ENCODE measurements at regions not wholly inside any gene's neighbourhood (a gene's known extent, or its start where the extent isn't known, plus 50 kb on each side); places are given as distances from the start of the nearest gene placed in this dataset.
"Not testable (repeated sequence)": the region's sequence is repeated elsewhere in the genome, so short reads cannot be mapped to it uniquely, and the experiment has no call there.

DNA sequence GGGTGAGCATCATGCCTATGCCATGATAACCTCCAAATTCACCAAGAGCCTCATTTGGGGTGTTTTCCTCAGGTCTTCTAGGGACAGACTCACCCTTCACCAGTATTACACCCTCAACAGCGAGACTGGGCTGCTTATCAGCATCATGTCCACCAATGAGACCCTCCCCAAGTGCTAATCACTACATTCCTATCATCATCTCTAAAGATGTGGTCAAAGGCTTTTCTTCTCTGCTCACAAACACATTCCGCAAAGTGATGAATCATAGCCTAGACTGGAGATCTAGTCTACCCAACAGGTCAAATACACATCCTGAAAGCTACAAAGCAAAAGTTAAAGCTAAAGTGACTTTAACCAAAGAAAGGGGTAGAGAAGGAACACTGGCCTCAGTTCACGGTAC, 75.3 kb upstream of the C7orf33 start:
- DNase-seq: no peak

DNA sequence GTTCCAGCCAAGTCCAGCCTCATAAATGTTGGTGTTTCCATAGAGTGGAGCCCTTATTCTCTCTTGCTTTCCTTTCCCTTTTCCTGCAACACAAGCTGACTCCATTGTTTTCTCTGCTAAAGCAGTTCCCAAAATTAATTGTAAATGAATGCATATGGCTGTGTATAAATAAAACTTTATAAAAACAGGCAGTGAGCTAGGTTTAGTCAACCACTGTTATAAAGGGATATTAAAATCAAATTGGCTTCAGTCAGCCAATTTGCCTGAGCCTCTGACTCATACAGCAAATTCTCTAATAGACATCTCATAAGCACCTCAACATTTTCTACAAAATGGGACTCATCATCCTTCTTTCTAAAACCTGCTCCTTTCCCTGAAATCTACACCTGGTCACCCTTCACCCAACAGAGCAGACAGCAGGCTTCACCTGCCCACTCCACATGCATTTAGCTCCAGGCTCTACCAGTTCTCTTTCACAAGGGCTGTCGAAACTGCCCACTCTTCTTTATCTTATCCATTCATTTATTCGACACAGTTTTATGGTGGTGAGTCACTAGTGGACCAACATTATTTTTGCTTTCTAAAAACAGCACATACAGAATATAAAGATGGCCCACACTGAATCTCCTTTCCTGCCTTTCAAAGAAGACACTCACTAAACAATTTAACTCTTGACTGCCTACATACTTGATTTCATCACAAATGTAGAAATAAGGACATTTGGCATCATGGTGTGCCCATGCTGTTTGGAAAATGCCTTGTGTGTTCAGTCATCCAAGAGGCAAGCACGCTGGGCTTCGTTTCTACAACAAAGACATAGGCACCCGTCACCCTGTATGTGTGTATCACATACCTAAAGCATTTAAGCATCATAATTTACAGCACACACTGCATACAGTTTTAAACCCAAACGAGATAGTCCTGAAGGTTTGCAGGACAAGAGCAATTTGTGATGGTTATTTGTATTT, 74.6 kb upstream of the C7orf33 start:
- DNase-seq: no peak

DNA sequence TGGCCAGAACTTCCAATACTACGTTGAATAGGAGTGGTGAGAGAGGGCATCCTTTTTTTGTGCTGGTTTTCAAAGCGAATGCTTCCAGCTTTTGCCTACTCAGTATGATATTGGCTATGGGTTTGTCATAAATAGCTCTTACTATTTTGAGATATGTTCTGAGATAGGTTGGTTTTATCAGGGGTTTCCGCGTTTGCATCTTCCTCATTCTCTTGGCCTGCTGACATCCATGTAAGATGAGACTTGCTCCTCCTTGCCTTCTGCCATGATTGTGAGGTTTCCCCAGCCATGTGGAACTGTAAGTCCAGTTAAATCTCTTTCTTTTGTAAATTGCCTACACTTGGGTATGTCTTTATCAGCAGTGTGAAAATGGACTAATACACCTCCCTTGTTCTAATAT, 71.2 kb upstream of the C7orf33 start:
- DNase-seq: not testable (repeated sequence)

DNA sequence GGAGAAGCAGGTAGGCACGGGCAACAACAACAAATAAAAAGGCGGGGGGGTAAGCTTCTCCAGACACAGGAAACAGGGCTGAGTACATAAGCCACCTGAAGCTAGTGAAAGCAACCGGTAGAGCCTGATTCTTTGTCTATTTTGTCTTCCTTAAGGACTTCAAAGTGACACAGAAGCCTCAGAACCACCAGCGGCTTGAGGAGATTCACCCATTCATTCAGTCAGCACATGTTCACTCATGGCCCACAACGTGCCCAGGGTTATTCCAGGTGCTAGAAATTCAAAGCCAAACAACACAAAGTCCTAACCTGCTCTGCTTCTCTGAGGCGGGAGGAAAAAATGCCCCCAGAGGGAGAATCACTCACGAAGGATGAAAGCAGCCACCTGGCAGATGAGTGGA, 69.3 kb upstream of the C7orf33 start:
- no peak for DNase-seq

DNA sequence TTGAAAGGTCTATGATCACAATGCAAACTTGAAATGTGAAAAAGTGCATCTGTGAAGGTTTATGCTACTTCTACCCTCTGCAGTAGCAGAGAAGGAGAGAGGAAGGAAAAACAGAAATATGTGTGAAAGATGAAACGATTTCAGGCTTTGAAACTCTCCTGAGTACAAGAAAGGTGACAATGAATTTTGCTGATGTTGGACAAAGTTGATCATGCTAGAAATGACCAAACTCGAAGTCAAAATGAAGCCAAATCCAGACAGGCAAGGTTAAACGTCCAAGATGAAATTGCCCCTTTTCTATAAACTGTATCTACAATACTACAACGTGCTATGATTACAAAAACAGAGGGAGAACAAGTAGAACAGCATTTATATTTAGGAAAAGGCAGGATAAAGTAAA, 67.0 kb upstream of the C7orf33 start:
- DNase-seq: no peak

DNA sequence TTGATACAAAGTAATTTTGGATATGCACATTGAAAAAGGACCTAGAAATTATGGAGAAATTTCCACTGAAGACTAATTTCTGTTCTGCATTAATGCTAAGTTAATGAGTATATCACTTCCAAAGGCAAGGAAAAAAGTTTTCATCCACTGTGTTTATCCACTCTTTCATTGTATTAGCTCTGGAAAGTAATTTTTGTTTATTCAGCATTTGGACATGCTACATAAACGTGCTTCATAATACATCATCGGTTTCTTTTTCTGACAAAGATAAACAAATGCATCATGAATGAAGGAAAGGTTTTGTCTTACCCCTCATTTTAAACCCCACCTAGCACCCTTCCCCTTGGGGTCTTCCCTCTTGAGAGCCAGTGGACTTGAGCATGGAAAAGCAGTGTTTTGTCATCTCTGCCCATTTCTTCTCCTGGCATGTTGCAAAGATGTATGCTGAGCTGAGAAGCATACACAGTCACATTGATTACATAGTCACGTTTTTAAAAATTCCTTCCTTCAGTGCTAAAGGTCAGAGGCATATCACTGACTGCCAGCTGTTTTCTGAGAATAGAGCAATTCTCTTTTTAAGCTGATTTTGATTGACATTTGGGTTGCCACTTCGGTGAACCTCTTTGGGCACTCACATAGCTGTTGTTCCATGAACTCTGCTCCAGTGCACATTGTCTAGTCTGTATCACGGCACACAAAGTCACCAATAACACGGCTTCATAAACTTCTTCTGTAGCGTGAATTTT, 65.9 kb upstream of the C7orf33 start:
- DNase-seq: no peak

DNA sequence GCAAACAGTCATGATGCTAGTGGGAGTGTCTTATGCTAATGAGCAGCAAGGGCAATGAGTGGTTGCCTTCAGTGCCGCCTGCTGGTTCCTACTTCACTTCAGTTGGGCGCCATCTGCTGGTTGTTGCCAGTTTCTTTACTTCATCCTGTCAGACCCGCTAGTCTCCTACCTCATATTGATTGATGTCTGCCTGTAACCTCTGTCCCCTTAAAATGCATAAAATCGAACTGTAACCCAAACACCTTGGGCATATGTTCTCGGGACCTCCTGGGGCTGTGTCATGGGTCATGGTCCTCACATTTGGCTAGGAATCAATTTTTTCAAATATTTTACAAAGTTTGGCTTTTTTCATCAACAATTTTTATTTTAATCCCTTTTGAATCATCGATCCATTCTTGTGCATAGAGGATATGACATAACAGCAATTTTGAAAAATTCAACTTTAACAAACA, 62.8 kb upstream of the C7orf33 start:
- DNase-seq: peak; percentile 92

DNA sequence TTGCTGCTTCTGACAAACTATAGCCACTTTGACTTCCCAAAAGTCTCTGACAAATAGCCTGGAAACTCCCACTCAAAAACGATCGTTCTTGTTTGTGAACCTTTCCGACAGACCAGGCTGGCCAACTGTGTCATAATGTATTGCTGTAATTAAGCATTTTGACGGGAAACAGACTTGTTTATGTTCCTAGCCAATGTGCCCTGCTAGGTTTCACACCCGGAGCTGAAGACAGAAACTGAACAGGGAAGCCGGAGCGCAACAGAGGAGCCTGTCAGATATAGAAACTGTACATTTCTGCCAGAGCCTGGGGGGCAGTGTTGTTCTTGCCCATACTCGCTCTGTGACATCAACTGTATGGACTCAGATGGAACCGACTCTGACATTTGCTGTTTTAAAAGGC, 55.3 kb upstream of the C7orf33 start:
- peak; percentile 38 for DNase-seq

DNA sequence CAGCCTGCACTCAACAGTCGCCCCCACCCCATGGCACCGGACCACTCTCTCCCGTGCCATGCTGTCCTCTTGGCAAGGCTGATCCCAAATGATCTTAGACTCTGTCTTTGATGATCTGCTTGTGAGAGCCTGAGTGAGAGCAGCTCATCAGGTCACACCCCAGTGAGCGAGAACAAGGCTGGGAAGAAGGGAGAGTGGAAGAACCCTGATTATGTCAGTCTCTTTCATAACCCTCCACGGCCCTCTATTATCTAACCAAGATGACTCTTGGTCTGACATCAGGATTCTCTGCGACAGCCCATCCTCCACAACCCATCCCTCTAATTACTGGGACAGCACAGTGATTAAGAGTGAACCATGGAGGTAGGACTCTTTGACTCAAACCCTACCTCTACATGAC, 53.1 kb upstream of the C7orf33 start:
- DNase-seq: no peak

DNA sequence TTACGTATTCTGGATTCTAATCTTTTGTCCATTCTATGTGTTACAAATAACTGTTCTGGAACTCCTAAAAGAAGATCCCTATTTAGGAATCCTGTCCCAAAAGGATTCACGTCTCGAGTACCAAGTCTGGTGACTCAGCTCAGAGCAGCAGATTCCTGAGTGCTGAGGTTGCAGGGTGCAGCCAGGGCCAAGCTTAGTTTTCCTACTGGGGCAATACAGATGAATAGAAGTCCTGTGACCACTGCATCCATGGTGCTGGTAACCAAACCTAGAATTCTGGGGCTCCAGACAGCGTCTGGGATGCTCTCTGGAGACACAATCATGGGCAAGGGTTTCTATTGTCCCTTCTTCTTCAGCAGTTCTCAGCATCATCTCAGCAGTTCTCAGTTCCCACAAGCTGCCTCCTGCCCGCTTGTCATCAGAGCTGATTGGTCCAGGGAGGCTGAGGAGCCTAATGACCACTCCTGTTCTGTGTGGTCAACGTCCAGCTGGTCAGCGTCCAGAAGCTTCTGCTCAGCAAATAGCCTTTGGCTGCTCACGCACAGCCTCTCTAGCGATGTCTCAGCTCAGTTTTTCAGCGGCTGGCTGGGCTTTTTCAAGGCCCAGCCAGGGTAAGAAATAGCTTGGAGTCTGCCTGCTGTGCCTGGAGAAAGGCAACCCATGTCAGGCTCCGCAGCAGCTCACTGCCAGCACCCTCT, 50.4 kb upstream of the C7orf33 start:
- DNase-seq: no peak

All from activated CD4-positive, alpha-beta T cell treated with anti-CD3 and anti-CD28 coated beads, Interleukin-2, amount 50 U/mL, for 16 hours (primary cell).